Tibial nerve (tissue), 4 donors: ENCODE measurements at regions not wholly inside any gene's neighbourhood (a gene's known extent, or its start where the extent isn't known, plus 50 kb on each side); places are given as distances from the start of the nearest gene placed in this dataset.

ENCODE experiments used
- DNase-seq, 2 donors: peaks; one replicate each; pipeline ENCODE4 v3.0.0-alpha.2; 2019; ENCODE audit warnings: low spot score in 2 of 2
- H3K27ac ChIP-seq, 4 donors: fragments of 200-600 bp; sonication (generic) in 3 of 4; one replicate each; pipeline ENCODE4 v1.5.1; 2017 to 2019; ENCODE audit warnings: mild to moderate bottlenecking in 1 of 4
- H3K27me3 ChIP-seq, 2 donors: fragments of 200-600 bp; sonication (generic) in 1 of 2; one replicate each; pipeline versions ENCODE4 v1.5.1 to v1.6.0; 2017 to 2019
- H3K36me3 ChIP-seq, 3 donors: fragments of 200-600 bp; sonication (generic); one replicate each; pipeline ENCODE4 v1.5.1; 2018 to 2019
- H3K4me1 ChIP-seq, 4 donors: fragments of 200-600 bp; sonication (generic) in 3 of 4; one replicate each; pipeline ENCODE4 v1.5.1; 2017 to 2019
- H3K4me3 ChIP-seq, 4 donors: fragments of 200-600 bp; sonication (generic) in 3 of 4; one replicate each; pipeline ENCODE4 v1.5.1; 2017 to 2019; ENCODE audit warnings: mild to moderate bottlenecking in 1 of 4, moderate library complexity in 1 of 4
- H3K9me3 ChIP-seq, 4 donors: fragments of 200-600 bp; sonication (generic) in 3 of 4; one replicate each; pipeline ENCODE4 v1.5.1; 2017 to 2019
- EP300 ChIP-seq, 2 donors: sonication (generic); formaldehyde crosslinking; IDR thresholded peaks; one replicate each; pipeline ENCODE4 v1.6.1; 2017; ENCODE audit warnings: antibody characterized with exemption in 2 of 2, mild to moderate bottlenecking in 1 of 2
- POLR2A ChIP-seq, 2 donors: fragments of 450-650 bp; IDR thresholded peaks; one replicate each; pipeline ENCODE4 v1.6.1; 2017; ENCODE audit warnings: antibody characterized with exemption in 2 of 2, mild to moderate bottlenecking in 2 of 2, moderate library complexity in 2 of 2
- WGBS, 2 donors: methylation state at CpG; one replicate each; pipeline ENCODE4 v1.1.5; 2018; 5-methylcytosine and 5-hydroxymethylcytosine counted together
- TF ChIP-seq, protein P1 (sequence below), 5 experiments: fragments of 200-600 bp in 3 of 5; fragments of 450-650 bp in 2 of 5; sonication (generic) in 3 of 5; IDR thresholded peaks; one replicate each; pipeline ENCODE4 v1.5.1; 2016 to 2019; ENCODE audit warnings: antibody characterized with exemption in 5 of 5, mild to moderate bottlenecking in 3 of 5, moderate library complexity in 2 of 5

DNA sequence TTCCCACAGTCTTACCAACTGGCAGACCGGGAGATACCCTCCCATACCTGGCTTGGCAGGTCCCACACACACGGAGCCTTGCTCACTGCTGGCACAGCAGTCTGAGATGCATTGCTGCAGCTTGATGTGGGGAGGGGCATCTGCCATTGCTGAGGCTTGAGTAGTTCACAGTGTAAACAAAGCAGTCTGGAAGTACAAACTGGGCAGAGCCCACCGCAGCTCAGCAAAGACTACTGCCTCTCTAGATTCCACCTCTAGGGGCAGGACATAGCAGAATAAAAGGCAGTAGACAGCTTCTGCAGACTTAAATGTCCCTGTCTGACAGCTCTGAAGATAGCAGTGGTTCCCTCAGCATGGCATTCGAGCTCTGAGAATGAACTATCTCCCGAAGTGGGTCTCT, 69.6 kb upstream of the RELN start:
- Histone ChIP-seq H3K4me3 (no peak overlapping the region), H3K27me3 (no peaks in the 10 kb centered on the region), H3K9me3 (no peaks in the 10 kb centered on the region), H3K36me3 (no peaks in the 10 kb centered on the region), H3K4me1 (no peaks in the 10 kb centered on the region), H3K27ac (no peak overlapping the region)
- 69 to 75% methylated on average over 4 to 5 of the region's 5 CpGs for whole genome bisulfite sequencing, 2 donors
- no peak for TF ChIP-seq EP300 (IDR thresholded peaks at IDR 0.05)
- TF ChIP-seq, protein P1, sequence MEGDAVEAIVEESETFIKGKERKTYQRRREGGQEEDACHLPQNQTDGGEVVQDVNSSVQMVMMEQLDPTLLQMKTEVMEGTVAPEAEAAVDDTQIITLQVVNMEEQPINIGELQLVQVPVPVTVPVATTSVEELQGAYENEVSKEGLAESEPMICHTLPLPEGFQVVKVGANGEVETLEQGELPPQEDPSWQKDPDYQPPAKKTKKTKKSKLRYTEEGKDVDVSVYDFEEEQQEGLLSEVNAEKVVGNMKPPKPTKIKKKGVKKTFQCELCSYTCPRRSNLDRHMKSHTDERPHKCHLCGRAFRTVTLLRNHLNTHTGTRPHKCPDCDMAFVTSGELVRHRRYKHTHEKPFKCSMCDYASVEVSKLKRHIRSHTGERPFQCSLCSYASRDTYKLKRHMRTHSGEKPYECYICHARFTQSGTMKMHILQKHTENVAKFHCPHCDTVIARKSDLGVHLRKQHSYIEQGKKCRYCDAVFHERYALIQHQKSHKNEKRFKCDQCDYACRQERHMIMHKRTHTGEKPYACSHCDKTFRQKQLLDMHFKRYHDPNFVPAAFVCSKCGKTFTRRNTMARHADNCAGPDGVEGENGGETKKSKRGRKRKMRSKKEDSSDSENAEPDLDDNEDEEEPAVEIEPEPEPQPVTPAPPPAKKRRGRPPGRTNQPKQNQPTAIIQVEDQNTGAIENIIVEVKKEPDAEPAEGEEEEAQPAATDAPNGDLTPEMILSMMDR (IDR thresholded peaks at IDR 0.05) = no peak
- no peak for TF ChIP-seq POLR2A (IDR thresholded peaks at IDR 0.05)
- no peak for DNase-seq

DNA sequence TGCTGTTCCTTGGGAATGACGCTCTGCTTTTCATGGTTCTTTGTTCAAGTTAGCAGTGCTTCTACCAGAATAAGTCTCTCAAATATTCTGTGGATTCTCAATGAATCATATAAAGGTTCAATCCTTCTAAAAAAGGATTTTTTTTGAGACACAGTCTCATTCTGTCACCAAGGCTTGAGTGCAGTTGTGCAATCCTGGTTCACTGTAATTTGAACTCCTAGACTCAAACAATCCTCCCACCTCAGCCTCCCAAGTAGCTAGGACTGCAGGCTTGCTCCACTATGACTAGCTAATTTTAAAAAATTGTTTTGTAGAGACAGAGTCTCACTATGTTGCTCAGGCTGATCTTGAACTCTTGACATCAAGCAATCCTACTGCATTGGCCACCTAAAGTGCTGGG, 64.9 kb upstream of the RELN start:
- Histone ChIP-seq H3K27ac (no peak overlapping the region), H3K36me3 (no peaks in the 10 kb centered on the region), H3K4me3 (no peak overlapping the region), H3K27me3 (no peaks in the 10 kb centered on the region), H3K9me3 (no peaks in the 10 kb centered on the region), H3K4me1 (no peaks in the 10 kb centered on the region)
- TF ChIP-seq POLR2A (IDR thresholded peaks at IDR 0.05) (no peak), EP300 (IDR thresholded peaks at IDR 0.05) (no peak)
- TF ChIP-seq, protein P1 (IDR thresholded peaks at IDR 0.05) = no peak
- no peak for DNase-seq
- 71 to 86% methylated on average over 1 of the region's 1 CpG for WGBS, 2 donors

DNA sequence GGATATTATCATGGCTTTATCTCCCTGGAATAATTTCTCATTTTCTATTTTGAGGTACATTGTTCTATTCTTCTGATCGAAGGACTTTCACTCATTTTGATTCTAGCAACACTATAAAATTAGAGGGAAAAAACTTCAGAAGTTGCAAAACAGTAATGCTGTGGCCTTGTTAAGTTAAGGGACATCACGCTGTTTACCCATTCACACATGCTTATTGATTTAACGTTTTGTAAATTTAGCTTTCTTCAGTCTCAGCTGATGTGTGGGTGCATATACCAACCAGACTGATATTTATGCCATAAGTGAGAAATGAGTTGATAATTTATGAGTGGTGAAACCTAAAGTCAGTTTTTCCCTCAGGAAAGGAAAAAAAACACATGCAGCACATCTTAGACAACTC, 63.5 kb upstream of the RELN start:
- TF ChIP-seq EP300 (IDR thresholded peaks at IDR 0.05) = no peak
- TF ChIP-seq, protein P1 (IDR thresholded peaks at IDR 0.05) = no peak
- TF ChIP-seq POLR2A (IDR thresholded peaks at IDR 0.05) = no peak
- H3K27me3 ChIP-seq = no peaks in the 10 kb centered on the region
- no peaks in the 10 kb centered on the region for H3K4me1 ChIP-seq
- H3K9me3 ChIP-seq = no peaks in the 10 kb centered on the region
- H3K27ac ChIP-seq = no peak overlapping the region
- no peak overlapping the region for H3K4me3 ChIP-seq
- 79 to 80% methylated on average over 3 of the region's 3 CpGs for WGBS, 2 donors
- DNase-seq = no peak
- H3K36me3 ChIP-seq = no peaks in the 10 kb centered on the region

DNA sequence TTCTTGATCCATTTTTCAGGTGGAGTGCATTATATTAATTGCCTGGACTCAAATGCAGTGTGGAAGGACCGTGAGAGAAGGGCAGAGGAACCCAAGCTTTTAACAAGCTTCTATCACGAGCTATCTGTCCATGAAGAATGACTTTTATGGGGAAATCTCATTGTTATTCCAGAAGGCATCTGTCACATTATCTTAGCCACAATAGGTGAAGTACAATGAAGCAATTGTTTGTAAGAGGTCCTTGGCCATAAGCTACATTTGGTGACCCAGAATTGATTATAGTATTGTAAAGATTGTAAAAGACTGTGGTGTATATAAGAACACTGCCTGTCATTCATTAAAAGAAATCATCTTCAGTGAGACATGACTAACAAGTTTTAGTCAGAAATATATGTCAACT, 58.6 kb upstream of the RELN start:
- no peaks in the 10 kb centered on the region for H3K27me3 ChIP-seq
- H3K27ac ChIP-seq = no peak overlapping the region
- H3K4me3 ChIP-seq = no peak overlapping the region
- H3K4me1 ChIP-seq = no peaks in the 10 kb centered on the region
- WGBS, 2 donors = 54 to 64% methylated on average over 2 of the region's 2 CpGs
- no peaks in the 10 kb centered on the region for H3K36me3 ChIP-seq
- no peak for TF ChIP-seq POLR2A (IDR thresholded peaks at IDR 0.05)
- TF ChIP-seq, protein P1 (IDR thresholded peaks at IDR 0.05) = no peak
- no peak for TF ChIP-seq EP300 (IDR thresholded peaks at IDR 0.05)
- H3K9me3 ChIP-seq = no peaks in the 10 kb centered on the region
- no peak for DNase-seq

DNA sequence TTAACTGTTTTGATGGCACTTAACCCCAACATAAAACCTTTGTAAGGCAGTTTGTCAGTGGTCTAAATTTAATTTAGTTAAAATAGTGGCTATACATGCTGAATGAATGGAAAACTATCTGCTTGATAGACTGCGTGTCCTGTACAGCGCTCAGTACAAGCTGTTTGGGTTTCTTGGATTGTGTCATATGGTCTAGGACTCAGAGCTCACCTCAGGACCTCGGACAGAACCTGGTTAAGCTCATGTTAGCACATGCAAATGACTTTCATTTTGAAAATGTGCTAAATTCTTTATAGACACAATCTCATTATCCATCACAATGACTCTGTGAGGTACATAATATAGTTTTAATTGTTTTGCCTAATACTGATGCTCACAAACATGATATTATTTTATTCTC, 55.7 kb upstream of the RELN start:
- TF ChIP-seq, protein P1 (IDR thresholded peaks at IDR 0.05) = no peak
- TF ChIP-seq EP300 (IDR thresholded peaks at IDR 0.05) = no peak
- Histone ChIP-seq H3K4me1 (no peaks in the 10 kb centered on the region), H3K9me3 (no peaks in the 10 kb centered on the region), H3K4me3 (no peak overlapping the region), H3K27ac (no peak overlapping the region), H3K36me3 (no peaks in the 10 kb centered on the region), H3K27me3 (no peaks in the 10 kb centered on the region)
- no peak for DNase-seq
- 84 to 88% methylated on average over 3 of the region's 3 CpGs for WGBS, 2 donors
